ENCODE measurements at regions not wholly inside any gene's neighbourhood (a gene's known extent, or its start where the extent isn't known, plus 50 kb on each side); places are given as distances from the start of the nearest gene placed in this dataset.

- TF ChIP-seq, protein P1, sequence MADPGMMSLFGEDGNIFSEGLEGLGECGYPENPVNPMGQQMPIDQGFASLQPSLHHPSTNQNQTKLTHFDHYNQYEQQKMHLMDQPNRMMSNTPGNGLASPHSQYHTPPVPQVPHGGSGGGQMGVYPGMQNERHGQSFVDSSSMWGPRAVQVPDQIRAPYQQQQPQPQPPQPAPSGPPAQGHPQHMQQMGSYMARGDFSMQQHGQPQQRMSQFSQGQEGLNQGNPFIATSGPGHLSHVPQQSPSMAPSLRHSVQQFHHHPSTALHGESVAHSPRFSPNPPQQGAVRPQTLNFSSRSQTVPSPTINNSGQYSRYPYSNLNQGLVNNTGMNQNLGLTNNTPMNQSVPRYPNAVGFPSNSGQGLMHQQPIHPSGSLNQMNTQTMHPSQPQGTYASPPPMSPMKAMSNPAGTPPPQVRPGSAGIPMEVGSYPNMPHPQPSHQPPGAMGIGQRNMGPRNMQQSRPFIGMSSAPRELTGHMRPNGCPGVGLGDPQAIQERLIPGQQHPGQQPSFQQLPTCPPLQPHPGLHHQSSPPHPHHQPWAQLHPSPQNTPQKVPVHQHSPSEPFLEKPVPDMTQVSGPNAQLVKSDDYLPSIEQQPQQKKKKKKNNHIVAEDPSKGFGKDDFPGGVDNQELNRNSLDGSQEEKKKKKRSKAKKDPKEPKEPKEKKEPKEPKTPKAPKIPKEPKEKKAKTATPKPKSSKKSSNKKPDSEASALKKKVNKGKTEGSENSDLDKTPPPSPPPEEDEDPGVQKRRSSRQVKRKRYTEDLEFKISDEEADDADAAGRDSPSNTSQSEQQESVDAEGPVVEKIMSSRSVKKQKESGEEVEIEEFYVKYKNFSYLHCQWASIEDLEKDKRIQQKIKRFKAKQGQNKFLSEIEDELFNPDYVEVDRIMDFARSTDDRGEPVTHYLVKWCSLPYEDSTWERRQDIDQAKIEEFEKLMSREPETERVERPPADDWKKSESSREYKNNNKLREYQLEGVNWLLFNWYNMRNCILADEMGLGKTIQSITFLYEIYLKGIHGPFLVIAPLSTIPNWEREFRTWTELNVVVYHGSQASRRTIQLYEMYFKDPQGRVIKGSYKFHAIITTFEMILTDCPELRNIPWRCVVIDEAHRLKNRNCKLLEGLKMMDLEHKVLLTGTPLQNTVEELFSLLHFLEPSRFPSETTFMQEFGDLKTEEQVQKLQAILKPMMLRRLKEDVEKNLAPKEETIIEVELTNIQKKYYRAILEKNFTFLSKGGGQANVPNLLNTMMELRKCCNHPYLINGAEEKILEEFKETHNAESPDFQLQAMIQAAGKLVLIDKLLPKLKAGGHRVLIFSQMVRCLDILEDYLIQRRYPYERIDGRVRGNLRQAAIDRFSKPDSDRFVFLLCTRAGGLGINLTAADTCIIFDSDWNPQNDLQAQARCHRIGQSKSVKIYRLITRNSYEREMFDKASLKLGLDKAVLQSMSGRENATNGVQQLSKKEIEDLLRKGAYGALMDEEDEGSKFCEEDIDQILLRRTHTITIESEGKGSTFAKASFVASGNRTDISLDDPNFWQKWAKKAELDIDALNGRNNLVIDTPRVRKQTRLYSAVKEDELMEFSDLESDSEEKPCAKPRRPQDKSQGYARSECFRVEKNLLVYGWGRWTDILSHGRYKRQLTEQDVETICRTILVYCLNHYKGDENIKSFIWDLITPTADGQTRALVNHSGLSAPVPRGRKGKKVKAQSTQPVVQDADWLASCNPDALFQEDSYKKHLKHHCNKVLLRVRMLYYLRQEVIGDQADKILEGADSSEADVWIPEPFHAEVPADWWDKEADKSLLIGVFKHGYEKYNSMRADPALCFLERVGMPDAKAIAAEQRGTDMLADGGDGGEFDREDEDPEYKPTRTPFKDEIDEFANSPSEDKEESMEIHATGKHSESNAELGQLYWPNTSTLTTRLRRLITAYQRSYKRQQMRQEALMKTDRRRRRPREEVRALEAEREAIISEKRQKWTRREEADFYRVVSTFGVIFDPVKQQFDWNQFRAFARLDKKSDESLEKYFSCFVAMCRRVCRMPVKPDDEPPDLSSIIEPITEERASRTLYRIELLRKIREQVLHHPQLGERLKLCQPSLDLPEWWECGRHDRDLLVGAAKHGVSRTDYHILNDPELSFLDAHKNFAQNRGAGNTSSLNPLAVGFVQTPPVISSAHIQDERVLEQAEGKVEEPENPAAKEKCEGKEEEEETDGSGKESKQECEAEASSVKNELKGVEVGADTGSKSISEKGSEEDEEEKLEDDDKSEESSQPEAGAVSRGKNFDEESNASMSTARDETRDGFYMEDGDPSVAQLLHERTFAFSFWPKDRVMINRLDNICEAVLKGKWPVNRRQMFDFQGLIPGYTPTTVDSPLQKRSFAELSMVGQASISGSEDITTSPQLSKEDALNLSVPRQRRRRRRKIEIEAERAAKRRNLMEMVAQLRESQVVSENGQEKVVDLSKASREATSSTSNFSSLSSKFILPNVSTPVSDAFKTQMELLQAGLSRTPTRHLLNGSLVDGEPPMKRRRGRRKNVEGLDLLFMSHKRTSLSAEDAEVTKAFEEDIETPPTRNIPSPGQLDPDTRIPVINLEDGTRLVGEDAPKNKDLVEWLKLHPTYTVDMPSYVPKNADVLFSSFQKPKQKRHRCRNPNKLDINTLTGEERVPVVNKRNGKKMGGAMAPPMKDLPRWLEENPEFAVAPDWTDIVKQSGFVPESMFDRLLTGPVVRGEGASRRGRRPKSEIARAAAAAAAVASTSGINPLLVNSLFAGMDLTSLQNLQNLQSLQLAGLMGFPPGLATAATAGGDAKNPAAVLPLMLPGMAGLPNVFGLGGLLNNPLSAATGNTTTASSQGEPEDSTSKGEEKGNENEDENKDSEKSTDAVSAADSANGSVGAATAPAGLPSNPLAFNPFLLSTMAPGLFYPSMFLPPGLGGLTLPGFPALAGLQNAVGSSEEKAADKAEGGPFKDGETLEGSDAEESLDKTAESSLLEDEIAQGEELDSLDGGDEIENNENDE (IDR thresholded peaks at IDR 0.05; ENCODE audit: insufficient replicate concordance, low read length), result no peak
- TF ChIP-seq POLR2AphosphoS5 (IDR thresholded peaks at IDR 0.05; ENCODE audit: low read depth, low read length), result no peak
- no peak for TF ChIP-seq ASH2L (IDR thresholded peaks at IDR 0.05; ENCODE audit: low read length)
- TF ChIP-seq RFX5 (IDR thresholded peaks at IDR 0.05; ENCODE audit: borderline replicate concordance, low read depth, low read length), result no peak
- TF ChIP-seq TCF12 (IDR thresholded peaks at IDR 0.05; ENCODE audit: low read depth, low read length), result no peak
- TF ChIP-seq SIN3A (conservative IDR thresholded peaks at IDR 0.05 in 1 of 2, IDR thresholded peaks at IDR 0.05 in 1 of 2; ENCODE audit: low read depth in 1 of 2, low read length in 2 of 2), result no peak
Observed at GRCh38 chr10:33038672-33039071, 80.6 kb upstream of the ITGB1 start (continued).

Data from H1 (cell line).